Sigmoid colon (tissue), 3 donors: ENCODE measurements at regions not wholly inside any gene's neighbourhood (a gene's known extent, or its start where the extent isn't known, plus 50 kb on each side); places are given as distances from the start of the nearest gene placed in this dataset.

Experiments
- POLR2A ChIP-seq, 2 donors: fragments of 450-650 bp; IDR thresholded peaks; one replicate each; pipeline ENCODE4 v1.6.1; 2016; ENCODE audit warnings: antibody characterized with exemption in 2 of 2, mild to moderate bottlenecking in 2 of 2, moderate library complexity in 2 of 2
- TF ChIP-seq, protein P1 (sequence below), 4 experiments: fragments of 450-650 bp in 3 of 4; fragments of 200-600 bp in 1 of 4; IDR thresholded peaks; one replicate each; pipeline ENCODE4 v1.5.1; 2016 to 2019; ENCODE audit warnings: antibody characterized with exemption in 4 of 4, mild to moderate bottlenecking in 3 of 4, moderate library complexity in 2 of 4

DNA sequence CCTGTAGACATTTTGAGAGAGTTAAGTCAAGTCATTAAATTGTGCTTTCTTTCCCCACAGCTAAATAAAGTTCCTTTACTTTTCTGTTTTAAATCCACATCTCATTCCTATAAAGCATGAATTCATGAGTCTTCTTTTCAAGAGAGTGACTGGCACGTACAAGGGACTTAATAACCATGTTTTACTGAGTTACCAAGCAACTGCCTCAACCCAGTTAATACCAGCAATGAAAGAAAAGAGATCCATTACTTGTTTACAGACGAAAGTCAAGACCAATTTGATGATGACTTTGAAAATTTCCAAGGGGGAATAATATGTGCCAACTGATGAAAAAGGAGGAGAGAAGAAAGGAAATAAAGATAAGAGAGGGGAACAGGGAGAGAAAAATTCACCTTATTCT, 1082.5 kb upstream of the GYPC start:
- TF ChIP-seq, protein P1, sequence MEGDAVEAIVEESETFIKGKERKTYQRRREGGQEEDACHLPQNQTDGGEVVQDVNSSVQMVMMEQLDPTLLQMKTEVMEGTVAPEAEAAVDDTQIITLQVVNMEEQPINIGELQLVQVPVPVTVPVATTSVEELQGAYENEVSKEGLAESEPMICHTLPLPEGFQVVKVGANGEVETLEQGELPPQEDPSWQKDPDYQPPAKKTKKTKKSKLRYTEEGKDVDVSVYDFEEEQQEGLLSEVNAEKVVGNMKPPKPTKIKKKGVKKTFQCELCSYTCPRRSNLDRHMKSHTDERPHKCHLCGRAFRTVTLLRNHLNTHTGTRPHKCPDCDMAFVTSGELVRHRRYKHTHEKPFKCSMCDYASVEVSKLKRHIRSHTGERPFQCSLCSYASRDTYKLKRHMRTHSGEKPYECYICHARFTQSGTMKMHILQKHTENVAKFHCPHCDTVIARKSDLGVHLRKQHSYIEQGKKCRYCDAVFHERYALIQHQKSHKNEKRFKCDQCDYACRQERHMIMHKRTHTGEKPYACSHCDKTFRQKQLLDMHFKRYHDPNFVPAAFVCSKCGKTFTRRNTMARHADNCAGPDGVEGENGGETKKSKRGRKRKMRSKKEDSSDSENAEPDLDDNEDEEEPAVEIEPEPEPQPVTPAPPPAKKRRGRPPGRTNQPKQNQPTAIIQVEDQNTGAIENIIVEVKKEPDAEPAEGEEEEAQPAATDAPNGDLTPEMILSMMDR (IDR thresholded peaks at IDR 0.05), result no peak
- TF ChIP-seq POLR2A (IDR thresholded peaks at IDR 0.05), result no peak
